ENCODE measurements at regions not wholly inside any gene's neighbourhood (a gene's known extent, or its start where the extent isn't known, plus 50 kb on each side); places are given as distances from the start of the nearest gene placed in this dataset.

DNA sequence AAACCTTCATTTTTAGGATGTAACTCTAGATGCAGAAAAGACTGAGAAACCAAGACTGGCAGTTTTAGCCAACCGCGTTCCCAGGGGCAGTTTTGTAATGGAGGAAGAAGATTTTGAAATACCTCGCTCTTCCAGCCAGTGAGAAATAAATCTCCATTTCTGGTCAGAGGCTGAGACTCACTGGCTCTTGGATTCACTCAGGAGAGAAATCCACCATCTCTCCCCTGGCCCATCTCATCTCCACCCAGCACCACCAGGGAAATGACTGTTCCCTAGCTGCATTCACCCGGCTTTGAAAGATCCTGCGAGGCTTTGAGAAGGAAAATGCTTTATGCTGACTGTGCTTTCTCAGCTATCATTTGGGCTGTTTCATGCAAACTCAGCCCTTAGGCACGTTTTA is 185.2 kb downstream of the SOX9 start:
- DNase-seq (ENCODE audit: insufficient read length, low spot score) (no peak), FAIRE-seq (no peak)
- no peak for TF ChIP-seq CTCF (IDR thresholded peaks at IDR 0.05; ENCODE audit: insufficient read depth, missing control alignments)

- FAIRE-seq (no peak), DNase-seq (ENCODE audit: insufficient read length, low spot score) (no peak)
- no peak for TF ChIP-seq CTCF (IDR thresholded peaks at IDR 0.05; ENCODE audit: insufficient read depth, missing control alignments)
Measured at GRCh38 chr17:72307836-72308235, 187.0 kb downstream of the SOX9 start.

DNA sequence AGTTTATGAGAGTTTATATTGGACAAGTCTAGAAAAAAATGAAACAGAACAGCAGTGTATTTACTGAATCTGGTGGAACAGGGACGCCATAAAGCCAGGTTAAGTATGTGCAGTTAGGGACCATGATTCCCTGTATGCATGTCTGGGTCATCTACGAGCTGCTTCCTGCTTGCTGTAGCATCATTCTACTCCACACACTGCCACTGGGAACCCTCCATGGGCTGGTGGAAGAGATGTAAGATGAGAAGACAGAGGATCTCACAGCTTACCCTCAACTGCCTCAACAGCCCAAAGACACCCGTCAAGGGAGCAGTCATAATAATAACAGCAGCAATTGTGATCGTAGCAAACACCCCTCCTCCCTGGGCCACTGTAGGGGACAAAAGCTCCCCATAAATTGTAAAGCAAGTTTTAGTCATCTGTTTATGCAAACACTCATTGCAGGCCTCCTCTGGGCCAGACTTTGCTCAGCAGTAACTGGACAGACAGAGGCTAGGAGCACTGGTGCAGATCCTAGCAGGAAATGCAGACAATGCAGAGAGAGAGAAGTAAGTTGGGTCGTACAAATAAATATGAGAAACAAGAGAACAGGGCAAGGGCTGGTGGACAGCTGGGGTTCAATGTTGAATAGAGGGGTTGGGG is 188.0 kb downstream of the SOX9 start:
- FAIRE-seq (no peak), DNase-seq (ENCODE audit: insufficient read length, low spot score) (no peak)
- no peak for TF ChIP-seq CTCF (IDR thresholded peaks at IDR 0.05; ENCODE audit: insufficient read depth, missing control alignments)

DNA sequence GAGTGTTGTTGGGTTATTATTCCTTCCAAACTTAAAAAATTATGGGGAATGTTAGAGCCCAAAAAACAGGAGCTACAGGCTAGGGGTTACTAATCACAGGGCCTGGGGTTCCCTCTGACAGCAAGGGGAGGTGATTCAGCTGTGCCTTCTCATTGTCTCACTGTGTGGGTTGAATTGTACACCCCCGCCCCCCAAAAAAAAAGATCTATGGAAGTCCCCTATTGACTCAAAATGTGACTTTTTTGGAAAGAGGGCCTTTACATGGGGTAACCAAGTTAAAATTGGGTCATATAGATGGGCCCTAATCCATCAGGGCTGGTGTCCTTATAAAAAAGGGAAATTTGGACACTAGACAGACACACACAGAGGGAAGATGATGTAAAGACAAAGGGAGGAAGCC is 190.2 kb downstream of the SOX9 start:
- FAIRE-seq, result no peak
- no peak for TF ChIP-seq CTCF (IDR thresholded peaks at IDR 0.05; ENCODE audit: insufficient read depth, missing control alignments)
- no peak for DNase-seq (ENCODE audit: insufficient read length, low spot score)

DNA sequence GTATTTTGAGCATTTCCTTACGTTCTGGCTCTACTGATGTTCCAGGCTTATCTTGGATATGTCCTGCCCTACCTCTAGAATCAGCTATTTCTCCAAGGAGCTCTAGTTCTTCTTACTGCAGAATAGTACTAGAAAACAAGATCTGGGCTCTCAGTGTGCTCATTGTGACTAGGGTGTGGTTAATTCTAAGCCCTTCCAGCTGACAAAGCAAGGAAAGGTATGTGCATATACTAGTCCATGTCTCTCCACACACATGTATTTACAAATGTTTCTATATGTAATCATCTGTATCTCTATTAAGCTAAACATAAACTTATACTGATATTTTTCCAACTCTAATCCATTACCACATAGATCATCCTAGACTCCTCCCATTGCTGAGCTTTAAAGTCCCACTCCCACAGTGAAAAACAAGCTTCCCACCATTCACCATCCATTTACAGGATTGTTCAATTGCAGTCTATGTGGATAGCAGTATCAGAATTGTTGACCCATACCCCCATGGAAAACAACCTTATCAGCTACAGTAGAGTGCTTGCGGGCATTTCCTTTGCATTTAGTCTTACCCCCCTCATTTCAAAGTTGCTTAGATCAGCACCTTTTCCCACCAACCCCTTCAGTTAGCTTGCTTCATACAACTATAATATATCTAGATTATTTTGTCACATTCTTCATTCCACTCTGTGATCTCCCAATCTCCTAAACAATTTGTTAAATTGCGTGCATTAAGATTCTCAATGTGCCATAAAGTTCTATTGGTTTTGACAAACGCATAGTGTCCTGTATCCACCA is 194.5 kb downstream of the SOX9 start:
- DNase-seq (ENCODE audit: insufficient read length, low spot score) (no peak), FAIRE-seq (no peak)
- no peak for TF ChIP-seq CTCF (IDR thresholded peaks at IDR 0.05; ENCODE audit: insufficient read depth, missing control alignments)

DNA sequence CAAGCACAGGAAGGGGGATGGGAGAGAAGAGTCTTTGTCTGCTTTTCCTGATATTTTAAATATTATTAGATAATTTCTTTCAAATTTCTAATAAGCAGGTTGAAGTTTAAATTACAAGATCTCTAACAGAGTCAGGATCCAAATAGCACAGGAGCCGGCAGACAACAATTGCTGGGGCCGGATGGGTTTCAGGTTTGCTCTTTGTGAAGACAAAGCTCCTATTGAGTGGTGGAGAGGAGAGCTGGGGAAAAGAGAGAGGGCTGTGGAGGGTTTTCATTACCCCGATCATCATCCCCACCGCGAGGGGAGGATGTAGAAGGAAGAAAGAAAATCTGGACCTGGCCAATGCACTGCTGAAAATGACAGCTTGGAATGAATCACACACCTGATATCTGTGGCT is 197.3 kb downstream of the SOX9 start:
- DNase-seq (ENCODE audit: insufficient read length, low spot score) (no peak), FAIRE-seq (no peak)
- no peak for TF ChIP-seq CTCF (IDR thresholded peaks at IDR 0.05; ENCODE audit: insufficient read depth, missing control alignments)

- TF ChIP-seq CTCF (IDR thresholded peaks at IDR 0.05; ENCODE audit: insufficient read depth, missing control alignments), result no peak
- no peak for FAIRE-seq
- DNase-seq (ENCODE audit: insufficient read length, low spot score), result no peak
Measured at GRCh38 chr17:72321896-72322295, 201.1 kb downstream of the SOX9 start.
